A549 (cell line): ENCODE measurements at regions not wholly inside any gene's neighbourhood (a gene's known extent, or its start where the extent isn't known, plus 50 kb on each side); places are given as distances from the start of the nearest gene placed in this dataset.

Experiments
- ATAC-seq, 2 experiments: fragments of 200-7000 bp in 1 of 2; fragments of >200 bp in 1 of 2; cut with Nextera tagmentation in 1 of 2; cut with Tn5 transposase in 1 of 2; 3 replicates each; pipeline versions ENCODE4 v1.8.0 to v1.9.1; 2018 to 2020; ENCODE audit warnings: mild to moderate bottlenecking in 1 of 2, moderate library complexity in 1 of 2
- CTCF ChIA-PET: fragments of 300-600 bp; sonication (Branson Sonifier 250); formaldehyde crosslinking; extraction: SDS; loops from one replicate; lab custom pipeline; 2021; ENCODE audit warnings: antibody characterized with exemption, inconsistent platforms; lab: Yijun Ruan, JAX
- POLR2A ChIA-PET: fragments of 350-600 bp; formaldehyde crosslinking; extraction: SDS; loops from one replicate; lab custom pipeline; 2021; ENCODE audit warnings: antibody characterized with exemption, inconsistent platforms; lab: Yijun Ruan, JAX
- DNase-seq, 2 experiments: peaks; one replicate each; pipeline versions ENCODE4 v3.0.0 to v3.0.0-alpha.2; 2011 to 2016; ENCODE audit warnings: low read depth in 1 of 2, low spot score in 1 of 2
- FAIRE-seq: peaks from 2 replicates; lab custom pipeline; 2011; peaks lifted over from hg19 to GRCh38; lab: Jason Lieb, UNC
- H3K27ac ChIP-seq, 2 experiments: fragments of >200 bp; sonication (Bioruptor Twin); formaldehyde crosslinking; 3 replicates each; pipeline ENCODE4 v1.5.1; 2016 to 2017
- H3K4me1 ChIP-seq: fragments of >200 bp; sonication (Bioruptor Twin); formaldehyde crosslinking; 3 replicates; pipeline ENCODE4 v1.6.1; 2016
- H3K4me2 ChIP-seq: fragments of >200 bp; sonication (Bioruptor Twin); formaldehyde crosslinking; 3 replicates; pipeline ENCODE4 v1.6.1; 2016
- H3K4me3 ChIP-seq: fragments of >200 bp; sonication (Bioruptor Twin); formaldehyde crosslinking; 3 replicates; pipeline ENCODE4 v1.5.1; 2016
- H3K9me3 ChIP-seq: fragments of >200 bp; sonication (Bioruptor Twin); formaldehyde crosslinking; 3 replicates; pipeline ENCODE4 v1.6.1; 2016
- CEBPB ChIP-seq, 2 experiments: fragments of >200 bp in 1 of 2; sonication (Bioruptor Twin) in 1 of 2; formaldehyde crosslinking in 1 of 2; IDR thresholded peaks; 2 replicates each; pipeline ENCODE4 v1.6.1; 2012 to 2016
- CHD4 ChIP-seq: fragments of 200-600 bp; sonication (generic); IDR thresholded peaks from 2 replicates; pipeline ENCODE4 v1.6.1; 2016; ENCODE audit warnings: antibody characterized with exemption, mild to moderate bottlenecking, borderline replicate concordance
- EHF ChIP-seq: fragments of 250-450 bp; sonication (Bioruptor Pico); IDR thresholded peaks from 2 replicates; pipeline ENCODE4 v1.5.0; 2020; ENCODE audit warnings: mild to moderate bottlenecking
- FOSB ChIP-seq: fragments of 250-450 bp; sonication (Bioruptor Pico); IDR thresholded peaks from 2 replicates; pipeline ENCODE4 v1.5.0; 2020; ENCODE audit warnings: mild to moderate bottlenecking, moderate library complexity
- HOXB13 ChIP-seq: fragments of 250-450 bp; sonication (Bioruptor Pico); IDR thresholded peaks from 2 replicates; pipeline ENCODE4 v1.5.0; 2020; ENCODE audit warnings: low read depth, mild to moderate bottlenecking, moderate library complexity
- HOXB5 ChIP-seq: fragments of 250-450 bp; sonication (Bioruptor Pico); IDR thresholded peaks from 2 replicates; pipeline ENCODE4 v1.5.0; 2020; ENCODE audit warnings: mild to moderate bottlenecking, moderate library complexity
- JUN ChIP-seq, 2 experiments: fragments of >200 bp; sonication (Bioruptor Twin); formaldehyde crosslinking; IDR thresholded peaks; 2 replicates in 1 of 2; 3 replicates in 1 of 2; pipeline ENCODE4 v1.6.1; 2016 to 2017
- MAFK ChIP-seq: fragments of 450-650 bp; IDR thresholded peaks from 2 replicates; pipeline ENCODE4 v1.6.1; 2014; ENCODE audit not compliant: partially characterized antibody
- NFE2L2 ChIP-seq: fragments of 150-350 bp; conservative IDR thresholded peaks from 2 replicates; pipeline ENCODE4 v1.6.1; 2014; ENCODE audit warnings: low read length
- NPAS2 ChIP-seq: fragments of 250-450 bp; sonication (Bioruptor Pico); IDR thresholded peaks from 2 replicates; pipeline ENCODE4 v1.8.0; 2022; ENCODE audit warnings: mild to moderate bottlenecking, moderate library complexity, borderline replicate concordance
- POLR2A ChIP-seq: IDR thresholded peaks from 2 replicates; pipeline ENCODE4 v1.6.1; 2012; ENCODE audit warnings: mild to moderate bottlenecking, low read length
- POLR2AphosphoS2 ChIP-seq: conservative IDR thresholded peaks from 2 replicates; pipeline ENCODE4 v1.6.1; 2012; ENCODE audit warnings: low read length, improper control_type of control experiment, inconsistent platforms
- RAD21 ChIP-seq, 2 experiments: fragments of >200 bp in 1 of 2; sonication (Bioruptor Twin) in 1 of 2; formaldehyde crosslinking in 1 of 2; IDR thresholded peaks in 1 of 2; conservative IDR thresholded peaks in 1 of 2; 2 replicates in 1 of 2; 3 replicates in 1 of 2; pipeline ENCODE4 v1.6.1; 2012 to 2018; ENCODE audit warnings: inconsistent platforms in 1 of 2
- SREBF2 ChIP-seq: fragments of 450-650 bp; IDR thresholded peaks from 2 replicates; pipeline ENCODE4 v1.6.1; 2014; ENCODE audit warnings: mild to moderate bottlenecking, moderate library complexity
- ZC3H11A ChIP-seq: fragments of 450-650 bp; IDR thresholded peaks from 2 replicates; pipeline ENCODE4 v1.6.1; 2014; ENCODE audit warnings: antibody characterized with exemption, mild to moderate bottlenecking
- ZFP36 ChIP-seq: fragments of 450-650 bp; IDR thresholded peaks from 2 replicates; pipeline ENCODE4 v1.6.1; 2014; ENCODE audit warnings: borderline replicate concordance; ENCODE audit not compliant: partially characterized antibody
- WGBS: methylation state at CpG from one replicate; pipeline ENCODE4 v1.1.6; 2017; ENCODE audit errors: missing lambda C conversion rate; 5-methylcytosine and 5-hydroxymethylcytosine counted together
- TF ChIP-seq, protein P1 (sequence below): IDR thresholded peaks from 2 replicates; pipeline ENCODE4 v1.6.1; 2012
- TF ChIP-seq, protein P2 (sequence below): fragments of 250-450 bp; sonication (Bioruptor Pico); IDR thresholded peaks from 2 replicates; pipeline ENCODE4 v1.5.0; 2021; ENCODE audit warnings: mild to moderate bottlenecking, moderate library complexity, borderline replicate concordance
- TF ChIP-seq, protein P3 (sequence below): fragments of 250-450 bp; sonication (Bioruptor Pico); IDR thresholded peaks from 2 replicates; pipeline ENCODE4 v1.5.0; 2020; ENCODE audit warnings: low read depth, mild to moderate bottlenecking, moderate library complexity
- TF ChIP-seq, protein P4 (sequence below): IDR thresholded peaks from 2 replicates; pipeline ENCODE4 v1.6.1; 2012; ENCODE audit warnings: low read depth, borderline replicate concordance
- TF ChIP-seq, protein P5 (sequence below): fragments of 450-650 bp; IDR thresholded peaks from 2 replicates; pipeline ENCODE4 v1.6.1; 2014; ENCODE audit warnings: antibody characterized with exemption

DNA sequence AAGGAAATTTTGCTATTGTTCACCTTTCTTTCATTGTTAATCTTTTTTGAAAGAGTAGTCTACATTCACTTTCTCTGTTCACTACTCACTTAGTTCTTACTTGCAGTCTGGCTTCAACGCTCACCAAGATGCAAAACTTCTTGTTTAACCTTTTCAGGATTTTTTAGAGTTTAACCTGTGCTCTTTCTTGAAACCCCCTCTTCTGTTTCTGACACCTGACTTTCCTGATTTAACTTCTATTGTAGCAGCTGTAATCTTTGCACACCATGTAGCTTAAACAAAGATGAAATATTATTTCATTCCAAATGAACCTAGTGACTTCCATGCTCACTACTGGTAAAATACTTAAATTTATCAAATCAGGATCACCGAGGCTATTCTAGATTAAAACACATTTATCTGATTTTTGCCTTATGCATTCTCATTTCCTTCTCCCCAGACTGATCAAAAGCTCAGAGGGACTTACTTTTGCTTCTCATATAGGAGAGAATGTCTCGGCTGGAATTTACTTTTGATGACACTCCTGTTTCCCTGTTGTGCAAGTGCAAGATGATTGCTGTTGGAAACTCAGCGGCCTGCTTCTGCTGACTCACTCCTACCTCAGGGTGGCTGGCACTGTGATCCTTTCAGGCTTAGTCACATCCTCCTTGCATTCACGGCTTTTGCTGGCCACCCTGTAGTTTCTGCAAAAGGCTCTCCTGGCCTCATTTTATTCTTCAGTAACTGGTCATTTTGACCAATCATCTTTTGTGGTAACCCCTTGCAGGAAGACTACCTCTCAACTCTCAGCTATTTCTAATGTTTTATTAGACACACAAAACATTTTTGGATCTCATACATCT is 109.3 kb upstream of the IFNE start (continued):
- TF ChIP-seq, protein P1, sequence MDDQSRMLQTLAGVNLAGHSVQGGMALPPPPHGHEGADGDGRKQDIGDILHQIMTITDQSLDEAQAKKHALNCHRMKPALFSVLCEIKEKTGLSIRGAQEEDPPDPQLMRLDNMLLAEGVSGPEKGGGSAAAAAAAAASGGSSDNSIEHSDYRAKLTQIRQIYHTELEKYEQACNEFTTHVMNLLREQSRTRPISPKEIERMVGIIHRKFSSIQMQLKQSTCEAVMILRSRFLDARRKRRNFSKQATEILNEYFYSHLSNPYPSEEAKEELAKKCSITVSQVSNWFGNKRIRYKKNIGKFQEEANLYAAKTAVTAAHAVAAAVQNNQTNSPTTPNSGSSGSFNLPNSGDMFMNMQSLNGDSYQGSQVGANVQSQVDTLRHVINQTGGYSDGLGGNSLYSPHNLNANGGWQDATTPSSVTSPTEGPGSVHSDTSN = no peak; the same call in 1 of the 2 replicates
- TF ChIP-seq JUN (IDR thresholded peaks at IDR 0.05) (peak; percentile 98 to 100), ZC3H11A (no peak), NPAS2 (CRISPR knock-in tag) (no peak), NFE2L2 (peak; percentile 96), RAD21 (conservative IDR thresholded peaks at IDR 0.05 in 1 of 2, IDR thresholded peaks at IDR 0.05 in 1 of 2) (peak; percentile 36 to 63), POLR2A (peak; percentile 38; the same call in 1 of the 2 replicates), CEBPB (IDR thresholded peaks at IDR 0.05) (peak; percentile 97 to 99), CHD4 (no peak)
- TF ChIP-seq, protein P2, sequence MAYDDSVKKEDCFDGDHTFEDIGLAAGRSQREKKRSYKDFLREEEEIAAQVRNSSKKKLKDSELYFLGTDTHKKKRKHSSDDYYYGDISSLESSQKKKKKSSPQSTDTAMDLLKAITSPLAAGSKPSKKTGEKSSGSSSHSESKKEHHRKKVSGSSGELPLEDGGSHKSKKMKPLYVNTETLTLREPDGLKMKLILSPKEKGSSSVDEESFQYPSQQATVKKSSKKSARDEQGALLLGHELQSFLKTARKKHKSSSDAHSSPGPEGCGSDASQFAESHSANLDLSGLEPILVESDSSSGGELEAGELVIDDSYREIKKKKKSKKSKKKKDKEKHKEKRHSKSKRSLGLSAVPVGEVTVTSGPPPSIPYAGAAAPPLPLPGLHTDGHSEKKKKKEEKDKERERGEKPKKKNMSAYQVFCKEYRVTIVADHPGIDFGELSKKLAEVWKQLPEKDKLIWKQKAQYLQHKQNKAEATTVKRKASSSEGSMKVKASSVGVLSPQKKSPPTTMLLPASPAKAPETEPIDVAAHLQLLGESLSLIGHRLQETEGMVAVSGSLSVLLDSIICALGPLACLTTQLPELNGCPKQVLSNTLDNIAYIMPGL (CRISPR knock-in tag) = peak; percentile 99

DNA sequence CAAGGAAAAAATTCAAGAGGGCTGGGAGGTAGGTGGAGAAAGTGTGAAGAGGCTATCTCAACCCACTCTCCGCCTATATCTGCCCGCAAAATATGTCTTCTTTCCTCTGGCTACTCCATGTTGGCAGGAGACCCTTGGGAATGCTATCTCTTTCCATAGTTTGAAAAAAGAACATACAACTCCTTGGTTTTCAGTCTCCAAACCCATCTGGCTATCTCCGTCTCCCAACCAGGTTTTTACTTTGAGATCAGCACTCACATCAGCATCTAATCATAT is 109.9 kb upstream of the IFNE start:
- FAIRE-seq (no peak), DNase-seq (no peak), ATAC-seq (peak; percentile 48 to 68)
- H3K4me3 ChIP-seq = no peak overlapping the region
- 3% methylated on average over 3 of the region's 3 CpGs for WGBS
- H3K4me1 ChIP-seq = peaks cover 57% of the 10 kb centered on the region
- 0 out of 3 replicates have a peak, but pooled peaks cover 8% of the 10 kb centered on the region for H3K9me3 ChIP-seq
- peak; percentile 67; the same call in 1 of the 2 replicates for TF ChIP-seq FOSB (CRISPR knock-in tag)
- no peak for TF ChIP-seq POLR2AphosphoS2
- peak; percentile 67; the same call in 1 of the 2 replicates for TF ChIP-seq EHF
- TF ChIP-seq HOXB5 (CRISPR knock-in tag) = 0 out of 2 replicates have a peak, but pooled peaks have one; percentile 28
- TF ChIP-seq HOXB13 (CRISPR knock-in tag) = peak; percentile 87
- TF ChIP-seq, protein P3, sequence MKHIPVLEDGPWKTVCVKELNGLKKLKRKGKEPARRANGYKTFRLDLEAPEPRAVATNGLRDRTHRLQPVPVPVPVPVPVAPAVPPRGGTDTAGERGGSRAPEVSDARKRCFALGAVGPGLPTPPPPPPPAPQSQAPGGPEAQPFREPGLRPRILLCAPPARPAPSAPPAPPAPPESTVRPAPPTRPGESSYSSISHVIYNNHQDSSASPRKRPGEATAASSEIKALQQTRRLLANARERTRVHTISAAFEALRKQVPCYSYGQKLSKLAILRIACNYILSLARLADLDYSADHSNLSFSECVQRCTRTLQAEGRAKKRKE (CRISPR knock-in tag) = peak; percentile 63; the same call in 1 of the 2 replicates
- peak overlapping the region; percentile 96 for H3K4me2 ChIP-seq
- CTCF ChIA-PET = interaction anchor here (0.9 to 2.0 kb wide), 5 partner anchors 9 to 197 kb away, joined by 3 to 6 read pairs (median 3); no protein-coding TSS in a partner anchor
- H3K27ac ChIP-seq = peak overlapping the region; percentile 91 to 93
- POLR2A ChIA-PET = interaction anchor here (0.7 to 3.1 kb wide), 18 partner anchors 9 to 257 kb away, joined by 3 to 61 read pairs (median 6); partner anchors contain the start of genes KLHL9 and MTAP

DNA sequence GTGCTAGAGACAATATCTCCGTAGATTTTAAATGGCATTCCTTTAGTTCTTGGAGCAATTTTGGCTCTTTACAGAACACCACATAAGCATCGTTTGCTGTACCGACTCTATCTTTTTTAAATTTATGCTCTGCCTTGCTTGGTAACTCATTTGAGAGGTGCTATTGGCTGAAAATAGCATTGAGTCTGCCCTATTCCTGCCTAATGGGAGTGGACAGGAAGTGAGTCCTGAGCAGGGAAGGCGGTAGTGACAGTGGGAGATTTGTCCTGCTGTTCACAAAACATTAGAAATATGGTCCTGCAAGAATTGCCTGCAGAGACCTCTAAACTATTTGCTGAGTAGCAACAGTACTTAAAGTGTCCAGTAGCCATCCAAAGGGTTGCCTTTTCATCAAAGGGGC is 115.2 kb upstream of the IFNE start:
- H3K27ac ChIP-seq = peak overlapping the region; percentile 1 to 72; a peak in 5 of 6 replicates
- CTCF ChIA-PET = no interaction called here
- DNase-seq = no peak
- 0 out of 3 replicates have a peak, but pooled peaks cover 8% of the 10 kb centered on the region for H3K9me3 ChIP-seq
- peaks cover 40% of the 10 kb centered on the region for H3K4me1 ChIP-seq
- H3K4me3 ChIP-seq = no peak overlapping the region
- no peak for TF ChIP-seq ZFP36
- TF ChIP-seq HOXB13 (CRISPR knock-in tag) = no peak
- TF ChIP-seq SREBF2 = no peak
- TF ChIP-seq MAFK = no peak
- TF ChIP-seq, protein P4, sequence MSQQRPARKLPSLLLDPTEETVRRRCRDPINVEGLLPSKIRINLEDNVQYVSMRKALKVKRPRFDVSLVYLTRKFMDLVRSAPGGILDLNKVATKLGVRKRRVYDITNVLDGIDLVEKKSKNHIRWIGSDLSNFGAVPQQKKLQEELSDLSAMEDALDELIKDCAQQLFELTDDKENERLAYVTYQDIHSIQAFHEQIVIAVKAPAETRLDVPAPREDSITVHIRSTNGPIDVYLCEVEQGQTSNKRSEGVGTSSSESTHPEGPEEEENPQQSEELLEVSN = no peak
- TF ChIP-seq, protein P5, sequence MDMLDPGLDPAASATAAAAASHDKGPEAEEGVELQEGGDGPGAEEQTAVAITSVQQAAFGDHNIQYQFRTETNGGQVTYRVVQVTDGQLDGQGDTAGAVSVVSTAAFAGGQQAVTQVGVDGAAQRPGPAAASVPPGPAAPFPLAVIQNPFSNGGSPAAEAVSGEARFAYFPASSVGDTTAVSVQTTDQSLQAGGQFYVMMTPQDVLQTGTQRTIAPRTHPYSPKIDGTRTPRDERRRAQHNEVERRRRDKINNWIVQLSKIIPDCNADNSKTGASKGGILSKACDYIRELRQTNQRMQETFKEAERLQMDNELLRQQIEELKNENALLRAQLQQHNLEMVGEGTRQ = no peak
- TF ChIP-seq CHD4 = no peak
- TF ChIP-seq, protein P1 = no peak
- TF ChIP-seq, all 56 proteins: peak for 0
- POLR2A ChIA-PET = no interaction called here
- 70% methylated on average over 4 of the region's 4 CpGs for WGBS
- no peak for FAIRE-seq
- ATAC-seq = peak in 1 of 2 experiments; percentile 64; a peak in 3 of 6 replicates
- peak overlapping the region; percentile 3; the same call in 1 of the 3 replicates for H3K4me2 ChIP-seq
